Upper lobe of left lung (tissue), 6 donors: ENCODE measurements at regions not wholly inside any gene's neighbourhood (a gene's known extent, or its start where the extent isn't known, plus 50 kb on each side); places are given as distances from the start of the nearest gene placed in this dataset.

Experiments
- ATAC-seq, 2 donors: fragments of 200-7000 bp; cut with Tn5 transposase; one replicate each; pipeline ENCODE4 v1.9.1; 2022; ENCODE audit warnings: mild to moderate bottlenecking in 2 of 2, moderate library complexity in 2 of 2; ENCODE audit not compliant: low FRiP score in 2 of 2
- DNase-seq, 2 donors: peaks; one replicate each; pipeline ENCODE4 v3.0.0-alpha.2; 2019 to 2020
- H3K27ac ChIP-seq, 4 donors: fragments of 200-600 bp; sonication (generic); one replicate each; pipeline ENCODE4 v1.5.1; 2016 to 2019
- H3K27me3 ChIP-seq, 4 donors: fragments of 200-600 bp; sonication (generic); one replicate each; pipeline ENCODE4 v1.5.1; 2017 to 2019
- H3K36me3 ChIP-seq, 4 donors: fragments of 200-600 bp; sonication (generic); one replicate each; pipeline ENCODE4 v1.5.1; 2016 to 2019
- H3K4me1 ChIP-seq, 4 donors: fragments of 200-600 bp; sonication (generic); one replicate each; pipeline ENCODE4 v1.5.1; 2018 to 2019
- H3K4me3 ChIP-seq, 4 donors: fragments of 200-600 bp; sonication (generic); one replicate each; pipeline ENCODE4 v1.5.1; 2017 to 2019; ENCODE audit warnings: mild to moderate bottlenecking in 2 of 4, moderate library complexity in 1 of 4
- H3K9me3 ChIP-seq, 4 donors: fragments of 200-600 bp; sonication (generic); one replicate each; pipeline ENCODE4 v1.5.1; 2018 to 2019
- EP300 ChIP-seq, 4 donors: sonication (generic); formaldehyde crosslinking; IDR thresholded peaks; one replicate each; pipeline ENCODE4 v1.5.1; 2017; ENCODE audit warnings: antibody characterized with exemption in 4 of 4, control low read depth in 2 of 4
- POLR2A ChIP-seq, 4 donors: fragments of 450-650 bp; IDR thresholded peaks; one replicate each; pipeline ENCODE4 v1.5.1; 2016 to 2017; ENCODE audit warnings: antibody characterized with exemption in 4 of 4, mild to moderate bottlenecking in 2 of 4
- POLR2AphosphoS5 ChIP-seq, 2 donors: sonication (generic); formaldehyde crosslinking; IDR thresholded peaks; one replicate each; pipeline ENCODE4 v1.5.1; 2017; ENCODE audit warnings: antibody characterized with exemption in 2 of 2
- WGBS, 2 donors: methylation state at CpG; one replicate each; pipeline ENCODE4 v1.1.5; 2017 to 2018; 5-methylcytosine and 5-hydroxymethylcytosine counted together
- TF ChIP-seq, protein P1 (sequence below), 6 experiments: fragments of 450-650 bp in 4 of 6; fragments of 200-600 bp in 2 of 6; sonication (generic) in 2 of 6; IDR thresholded peaks; one replicate each; pipeline ENCODE4 v1.5.1; 2016 to 2019; ENCODE audit warnings: antibody characterized with exemption in 6 of 6
- donor health status: DM: no; HTN: no; CAD: no; lungs with moderate emphysema.
- donor health status: DM: no; HTN: yes; CAD: no; lungs with severe emphysema.

DNA sequence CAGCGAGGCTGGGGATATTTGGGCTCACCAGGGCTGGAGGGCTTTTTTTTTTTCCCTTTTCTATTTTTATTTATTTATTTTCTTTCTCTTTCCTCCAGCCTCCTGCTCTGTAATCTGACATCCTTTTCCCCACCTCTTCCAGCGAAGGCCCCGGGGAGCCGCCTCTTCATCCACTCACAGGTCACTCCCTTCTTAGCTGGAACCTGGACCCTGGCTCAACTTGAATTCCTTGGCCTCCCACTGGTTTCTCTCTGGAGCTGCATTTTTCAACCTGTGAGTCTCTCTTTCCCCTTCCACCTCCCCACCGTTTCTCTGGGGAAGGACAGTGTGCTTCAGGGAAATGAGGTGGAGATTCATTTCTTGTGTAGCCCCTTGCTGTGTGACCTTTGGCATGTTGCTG lies 82.0 kb downstream of the MRM1 start:
- H3K4me1 ChIP-seq = no peaks in the 10 kb centered on the region
- no peaks in the 10 kb centered on the region for H3K27me3 ChIP-seq
- WGBS, 2 donors = 62 to 70% methylated on average over 5 of the region's 5 CpGs
- TF ChIP-seq POLR2A (IDR thresholded peaks at IDR 0.05) (no peak), EP300 (IDR thresholded peaks at IDR 0.05) (no peak), POLR2AphosphoS5 (IDR thresholded peaks at IDR 0.05) (no peak)
- TF ChIP-seq, protein P1, sequence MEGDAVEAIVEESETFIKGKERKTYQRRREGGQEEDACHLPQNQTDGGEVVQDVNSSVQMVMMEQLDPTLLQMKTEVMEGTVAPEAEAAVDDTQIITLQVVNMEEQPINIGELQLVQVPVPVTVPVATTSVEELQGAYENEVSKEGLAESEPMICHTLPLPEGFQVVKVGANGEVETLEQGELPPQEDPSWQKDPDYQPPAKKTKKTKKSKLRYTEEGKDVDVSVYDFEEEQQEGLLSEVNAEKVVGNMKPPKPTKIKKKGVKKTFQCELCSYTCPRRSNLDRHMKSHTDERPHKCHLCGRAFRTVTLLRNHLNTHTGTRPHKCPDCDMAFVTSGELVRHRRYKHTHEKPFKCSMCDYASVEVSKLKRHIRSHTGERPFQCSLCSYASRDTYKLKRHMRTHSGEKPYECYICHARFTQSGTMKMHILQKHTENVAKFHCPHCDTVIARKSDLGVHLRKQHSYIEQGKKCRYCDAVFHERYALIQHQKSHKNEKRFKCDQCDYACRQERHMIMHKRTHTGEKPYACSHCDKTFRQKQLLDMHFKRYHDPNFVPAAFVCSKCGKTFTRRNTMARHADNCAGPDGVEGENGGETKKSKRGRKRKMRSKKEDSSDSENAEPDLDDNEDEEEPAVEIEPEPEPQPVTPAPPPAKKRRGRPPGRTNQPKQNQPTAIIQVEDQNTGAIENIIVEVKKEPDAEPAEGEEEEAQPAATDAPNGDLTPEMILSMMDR (IDR thresholded peaks at IDR 0.05) = no peak
- no peaks in the 10 kb centered on the region for H3K36me3 ChIP-seq
- no peak overlapping the region for H3K27ac ChIP-seq
- no peak for ATAC-seq
- H3K4me3 ChIP-seq = no peak overlapping the region
- no peak for DNase-seq
- H3K9me3 ChIP-seq = no peaks in the 10 kb centered on the region

- Histone ChIP-seq H3K4me1 (no peaks in the 10 kb centered on the region), H3K4me3 (no peak overlapping the region), H3K36me3 (no peaks in the 10 kb centered on the region), H3K9me3 (no peaks in the 10 kb centered on the region), H3K27ac (no peak overlapping the region), H3K27me3 (no peaks in the 10 kb centered on the region)
- TF ChIP-seq POLR2A (IDR thresholded peaks at IDR 0.05) = no peak
- TF ChIP-seq POLR2AphosphoS5 (IDR thresholded peaks at IDR 0.05) = no peak
- TF ChIP-seq EP300 (IDR thresholded peaks at IDR 0.05) = no peak
- TF ChIP-seq, protein P1 (IDR thresholded peaks at IDR 0.05) = no peak
- DNase-seq = no peak
- no peak for ATAC-seq
- 77 to 93% methylated on average over 4 of the region's 4 CpGs for WGBS, 2 donors
These were observed 82.8 kb downstream of the MRM1 start for GRCh38 chr17:36684134-36684533.

DNA sequence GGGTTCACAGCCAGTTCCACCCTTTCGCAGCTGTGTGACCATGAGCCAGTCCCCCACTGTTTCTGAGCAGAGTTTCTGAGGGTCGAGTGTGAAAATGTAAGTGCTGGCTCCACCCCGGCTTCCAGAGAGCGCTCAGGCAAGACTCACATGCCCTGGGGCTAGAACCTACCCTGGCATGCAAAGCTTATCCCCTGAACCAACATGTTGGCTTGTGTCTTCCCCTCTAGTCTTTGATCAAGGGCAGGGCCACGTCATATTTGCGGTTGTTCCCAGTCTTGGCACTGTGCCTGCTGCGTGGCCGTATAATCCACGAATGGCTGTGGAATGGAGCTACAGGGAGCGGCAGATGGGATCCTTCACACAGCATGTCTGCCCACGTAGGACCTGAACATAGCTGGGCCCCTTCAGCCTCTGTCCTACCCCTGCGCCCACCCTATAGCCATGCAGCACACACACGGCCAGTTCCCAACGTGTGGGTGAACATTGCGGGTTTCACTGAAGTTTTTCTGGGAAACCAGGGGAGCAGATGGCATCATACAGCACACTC lies 84.8 kb downstream of the MRM1 start:
- DNase-seq (no peak), ATAC-seq (peak in 1 of 2 donors; percentile 45)
- H3K4me1 ChIP-seq = no peaks in the 10 kb centered on the region
- 60 to 75% methylated on average over 12 to 15 of the region's 15 CpGs for WGBS, 2 donors
- TF ChIP-seq EP300 (IDR thresholded peaks at IDR 0.05) (no peak), POLR2AphosphoS5 (IDR thresholded peaks at IDR 0.05) (no peak), POLR2A (IDR thresholded peaks at IDR 0.05) (no peak)
- TF ChIP-seq, protein P1 (IDR thresholded peaks at IDR 0.05) = no peak
- H3K9me3 ChIP-seq = no peaks in the 10 kb centered on the region
- no peak overlapping the region for H3K27ac ChIP-seq
- H3K4me3 ChIP-seq = no peak overlapping the region
- H3K27me3 ChIP-seq = no peaks in the 10 kb centered on the region
- H3K36me3 ChIP-seq = no peaks in the 10 kb centered on the region

GRCh38 chr17:36687736-36688135 lies 86.4 kb downstream of the MRM1 start:
- DNase-seq = no peak
- TF ChIP-seq EP300 (IDR thresholded peaks at IDR 0.05) (no peak), POLR2A (IDR thresholded peaks at IDR 0.05) (no peak), POLR2AphosphoS5 (IDR thresholded peaks at IDR 0.05) (no peak)
- TF ChIP-seq, protein P1 (IDR thresholded peaks at IDR 0.05) = no peak
- Histone ChIP-seq H3K27me3 (no peaks in the 10 kb centered on the region), H3K4me1 (no peaks in the 10 kb centered on the region), H3K27ac (no peak overlapping the region), H3K36me3 (no peaks in the 10 kb centered on the region), H3K9me3 (no peaks in the 10 kb centered on the region), H3K4me3 (no peak overlapping the region)
- ATAC-seq = no peak
- WGBS, 2 donors = 45 to 47% methylated on average over 5 of the region's 5 CpGs

DNA sequence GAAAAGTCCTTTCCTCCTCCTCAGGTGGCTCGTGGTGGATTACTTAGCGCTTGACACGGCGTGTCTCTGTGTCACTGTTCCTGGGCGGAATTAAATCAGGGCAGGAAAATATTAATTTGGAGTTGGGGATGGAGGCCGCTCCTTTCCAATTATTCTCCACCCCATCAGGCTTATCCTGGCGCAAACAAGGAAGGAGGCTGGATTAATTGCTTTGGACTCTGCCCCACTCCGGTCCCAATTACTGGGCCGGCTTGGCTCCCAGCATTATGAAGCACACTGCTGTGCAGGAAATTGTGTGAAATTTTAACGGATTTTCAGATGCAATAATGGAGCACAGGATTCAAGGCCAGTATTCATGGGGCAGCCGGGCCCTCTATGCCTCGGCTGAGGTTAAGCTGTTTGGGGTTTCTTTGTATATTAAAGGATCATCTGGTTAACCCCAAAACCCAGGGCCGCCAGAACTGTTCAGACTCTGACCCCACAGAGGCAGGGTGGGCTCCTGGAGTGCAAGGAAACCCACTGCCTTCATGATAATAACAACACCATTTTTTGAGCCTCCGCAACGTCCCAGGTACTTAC lies 87.8 kb downstream of the MRM1 start:
- 84 to 85% methylated on average over 15 of the region's 15 CpGs for WGBS, 2 donors
- H3K4me3 ChIP-seq = no peak overlapping the region
- DNase-seq (no peak), ATAC-seq (no peak)
- no peaks in the 10 kb centered on the region for H3K9me3 ChIP-seq
- no peaks in the 10 kb centered on the region for H3K27me3 ChIP-seq
- H3K4me1 ChIP-seq = no peaks in the 10 kb centered on the region
- TF ChIP-seq POLR2AphosphoS5 (IDR thresholded peaks at IDR 0.05) (no peak), EP300 (IDR thresholded peaks at IDR 0.05) (no peak), POLR2A (IDR thresholded peaks at IDR 0.05) (no peak)
- TF ChIP-seq, protein P1 (IDR thresholded peaks at IDR 0.05) = no peak
- H3K27ac ChIP-seq = no peak overlapping the region
- no peaks in the 10 kb centered on the region for H3K36me3 ChIP-seq
